C1 segment of cervical spinal cord (tissue), 14 donors: ENCODE measurements at regions not wholly inside any gene's neighbourhood (a gene's known extent, or its start where the extent isn't known, plus 50 kb on each side); places are given as distances from the start of the nearest gene placed in this dataset.

ENCODE experiments used
- DNase-seq, 14 donors: peaks; one replicate each; lab custom pipeline; 2025; lab: John Stamatoyannopoulos, UW

GRCh38 chr6:165956874-165957273, 210.8 kb downstream of the TBXT start:
- no peak for DNase-seq

DNA sequence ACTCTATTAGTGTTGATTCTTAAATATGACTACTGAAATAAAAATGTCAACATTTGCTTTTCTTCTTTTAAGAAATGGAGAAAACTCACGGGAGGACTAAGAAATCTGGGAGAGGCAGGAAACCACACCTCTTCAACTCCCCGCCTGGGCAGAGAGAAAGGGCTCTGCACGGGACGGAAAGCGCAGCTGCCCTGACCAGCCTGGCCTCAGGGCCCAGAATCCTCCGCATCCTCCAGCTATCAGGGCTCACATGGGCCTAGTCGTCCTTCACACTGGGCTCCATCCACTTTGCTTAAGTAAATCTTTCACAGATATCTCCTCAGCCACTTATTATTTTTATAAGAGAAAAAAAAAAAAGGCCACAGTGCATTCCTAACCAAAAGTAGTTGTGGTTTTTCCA, 215.1 kb downstream of the TBXT start:
- DNase-seq = no peak

DNA sequence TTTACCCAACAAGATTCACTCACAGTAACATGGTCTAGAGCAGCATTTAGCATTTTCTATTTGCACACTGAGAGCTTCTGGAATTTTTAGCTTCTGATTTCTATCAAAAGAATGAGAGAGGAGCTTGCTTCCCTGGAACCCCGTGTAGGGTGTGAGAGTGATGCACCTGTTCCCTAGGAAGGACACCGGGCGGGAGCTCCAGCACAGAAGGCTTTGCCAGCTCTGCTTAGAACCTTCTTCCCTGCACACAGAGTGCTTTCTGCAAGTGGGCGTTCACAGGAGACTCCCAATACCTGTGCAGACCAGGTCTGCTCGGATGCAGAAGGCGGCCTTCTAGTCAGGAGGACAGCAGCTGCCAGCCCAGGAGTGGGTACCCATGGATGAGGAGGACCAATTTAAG, 217.3 kb downstream of the TBXT start:
- DNase-seq = peak in 2 of 14 donors; percentile 7 to 90

GRCh38 chr6:165949324-165949723, 218.3 kb downstream of the TBXT start:
- DNase-seq = no peak

- DNase-seq = no peak
Observed at GRCh38 chr6:165944002-165944466, 223.6 kb downstream of the TBXT start.

DNA sequence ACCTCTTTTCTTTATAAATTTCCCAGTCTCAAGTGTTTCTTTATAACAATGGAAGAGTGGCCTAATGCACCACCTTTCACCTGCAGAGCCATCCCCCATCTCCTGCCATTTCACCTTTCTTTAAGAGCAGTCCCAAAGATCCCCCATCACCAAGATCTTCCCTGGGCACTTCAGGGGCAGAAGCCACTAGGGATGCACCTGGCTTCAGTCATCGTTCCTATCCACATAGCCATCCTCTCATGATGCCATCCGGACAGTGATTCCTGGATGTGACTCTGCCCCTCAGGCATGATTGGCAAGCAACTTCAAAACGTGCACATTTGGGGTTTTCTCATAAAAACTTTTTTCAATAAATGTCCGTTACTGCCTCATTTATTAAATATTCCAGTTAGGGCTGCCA, 225.9 kb downstream of the TBXT start:
- DNase-seq = no peak

DNA sequence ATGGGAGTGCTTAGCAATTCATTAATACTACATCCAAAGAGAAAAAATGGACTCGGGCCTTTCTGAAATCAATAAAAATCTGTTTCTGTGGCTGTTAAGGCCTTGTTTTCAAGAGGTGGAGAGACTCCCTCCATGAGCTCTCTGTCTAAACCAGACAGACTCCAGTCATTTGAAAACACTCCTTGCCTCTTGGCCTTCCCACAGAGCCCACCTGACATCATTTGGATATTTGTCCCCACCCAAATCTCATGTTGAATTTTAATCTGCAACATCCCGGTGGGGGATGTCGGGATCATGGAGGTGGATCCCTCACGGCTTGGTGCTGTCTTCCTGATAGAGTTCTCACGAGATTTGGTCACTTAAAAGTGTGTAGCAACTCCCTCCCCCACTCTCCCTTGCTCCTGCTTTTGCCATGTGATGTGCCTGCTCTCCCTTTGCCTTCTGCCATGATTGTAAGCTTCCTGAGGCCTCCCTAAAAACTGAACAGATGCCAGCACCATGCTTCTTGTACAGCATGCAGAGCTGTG, 226.3 kb downstream of the TBXT start:
- DNase-seq = no peak

GRCh38 chr6:165940366-165940765, 227.3 kb downstream of the TBXT start:
- no peak for DNase-seq

DNA sequence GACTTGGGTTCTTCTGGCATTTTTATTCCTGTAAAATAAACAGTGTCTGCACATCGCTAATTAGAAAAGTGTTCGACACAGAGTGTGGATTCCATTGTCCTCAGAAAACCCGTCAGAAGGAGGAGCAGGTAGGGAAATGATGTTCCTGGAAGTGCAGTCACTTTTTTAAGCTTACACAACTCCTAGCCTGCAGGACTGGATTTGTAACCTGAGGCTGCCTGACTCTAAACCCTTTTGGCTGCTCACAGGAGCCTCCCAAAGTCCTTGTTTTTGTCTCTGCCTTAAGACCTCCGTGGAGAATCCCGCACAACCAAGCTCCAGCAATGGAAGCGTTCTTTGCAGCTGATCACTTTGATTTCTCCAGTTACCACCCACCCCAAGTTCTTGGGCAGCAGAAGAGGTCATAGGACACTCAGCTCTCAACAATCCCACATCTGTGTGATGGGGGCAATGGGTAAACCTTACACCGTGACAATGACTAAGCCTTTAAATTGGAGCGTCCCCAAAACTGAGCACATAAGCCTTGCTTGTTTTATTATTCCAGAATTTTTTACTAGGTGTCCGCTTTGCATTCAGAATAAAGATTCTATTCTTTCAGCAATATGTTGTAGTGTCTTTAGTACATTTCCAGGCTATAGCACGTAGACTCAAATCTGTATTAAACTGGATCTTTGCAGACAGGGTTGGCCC, 227.9 kb downstream of the TBXT start:
- no peak for DNase-seq

DNA sequence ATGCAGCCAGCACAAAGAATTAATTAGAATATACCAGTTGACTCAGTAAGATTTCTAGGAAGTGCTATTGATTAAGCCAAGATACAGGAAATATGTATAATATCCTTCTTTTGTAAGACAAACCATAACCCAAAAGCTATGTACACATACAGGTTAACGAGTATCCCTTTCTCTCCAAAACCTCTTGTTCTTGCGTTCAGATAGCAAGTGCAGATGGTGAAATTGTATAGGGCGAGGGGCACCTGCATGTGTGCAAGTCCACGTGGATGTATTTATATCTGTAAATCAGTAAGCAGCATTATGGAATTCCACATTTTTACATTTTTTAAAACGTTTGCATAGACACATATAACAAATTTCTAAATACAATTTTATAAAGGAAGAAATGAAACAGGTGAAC, 228.6 kb downstream of the TBXT start:
- DNase-seq = no peak

DNA sequence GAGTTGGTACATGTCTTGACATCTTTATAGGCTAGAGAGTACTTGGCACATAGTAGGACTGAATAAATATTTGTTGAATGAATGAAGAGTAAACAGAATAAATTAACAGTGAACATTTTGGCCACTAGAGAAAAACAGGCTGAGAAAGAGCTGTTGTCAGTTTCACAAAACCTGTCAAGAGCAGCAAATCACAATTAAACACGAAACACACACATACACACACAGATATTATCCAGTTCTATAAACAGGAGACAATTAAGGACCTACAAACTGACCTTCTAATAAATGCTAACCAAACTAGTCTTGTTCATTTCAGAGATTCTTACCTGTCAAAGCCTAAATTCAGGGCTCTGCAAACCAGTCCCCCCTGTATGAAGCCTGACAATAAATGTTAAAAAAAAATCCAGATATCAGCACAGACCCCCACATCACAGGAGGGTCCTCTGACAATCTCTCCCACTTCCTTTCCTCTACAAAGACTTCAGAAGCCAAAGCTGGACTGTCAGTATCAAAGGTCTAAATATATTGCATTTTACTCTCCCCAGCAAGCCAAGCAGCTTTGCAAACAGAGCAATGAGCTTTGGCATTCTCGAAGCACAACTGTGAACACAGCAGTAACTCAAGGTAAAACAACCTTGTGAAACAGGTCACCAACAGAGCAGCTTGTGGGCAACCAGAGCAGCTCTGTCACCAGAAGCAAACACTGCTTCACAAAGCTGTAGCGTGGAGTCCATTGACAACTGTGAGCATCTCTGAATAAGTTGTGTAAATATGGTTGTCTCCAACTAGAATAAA, 229.9 kb downstream of the TBXT start:
- DNase-seq = no peak

DNA sequence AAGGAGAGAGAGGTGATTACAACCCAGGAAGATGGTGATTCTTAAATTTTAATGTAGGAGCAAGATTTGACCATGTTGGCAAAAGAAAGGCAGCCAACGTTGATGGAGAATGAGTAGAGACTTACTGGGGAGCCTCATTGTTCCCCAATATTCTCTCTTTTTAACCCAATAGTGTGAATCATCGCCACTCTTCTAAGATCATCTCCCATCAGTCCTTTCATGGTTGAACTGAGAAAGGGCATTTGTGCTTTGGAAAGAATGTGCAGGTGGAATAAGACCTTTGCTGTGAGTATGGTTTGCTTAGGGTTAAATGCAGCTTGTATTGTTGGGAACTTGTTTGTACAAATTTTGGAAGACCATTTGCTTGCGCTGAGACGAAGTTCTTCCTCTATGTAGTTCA, 231.0 kb downstream of the TBXT start:
- DNase-seq = no peak

- DNase-seq = no peak
Observed at GRCh38 chr6:165936096-165936495, 231.6 kb downstream of the TBXT start.

DNA sequence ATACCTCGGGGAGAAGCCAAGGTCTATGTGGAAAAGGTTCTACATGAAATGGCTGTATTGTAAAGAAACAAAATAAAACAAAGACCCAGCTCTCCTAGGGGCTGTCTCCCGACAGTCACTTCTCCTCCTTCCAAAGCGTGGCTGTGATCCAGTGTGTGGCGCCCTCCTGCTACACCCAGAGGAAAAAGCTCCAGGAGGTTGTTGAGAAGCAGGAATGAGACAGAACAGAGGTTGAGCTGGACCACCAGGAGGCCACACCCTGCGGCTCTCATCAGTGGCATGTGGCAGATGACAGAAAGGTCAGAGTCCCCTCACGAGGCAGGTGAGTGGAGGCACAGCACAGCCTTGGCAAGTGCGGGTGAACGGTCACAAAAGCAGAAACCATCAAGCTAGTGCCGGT, 236.0 kb downstream of the TBXT start:
- no peak for DNase-seq

GRCh38 chr6:165930668-165931214, 236.9 kb downstream of the TBXT start:
- DNase-seq = no peak

DNA sequence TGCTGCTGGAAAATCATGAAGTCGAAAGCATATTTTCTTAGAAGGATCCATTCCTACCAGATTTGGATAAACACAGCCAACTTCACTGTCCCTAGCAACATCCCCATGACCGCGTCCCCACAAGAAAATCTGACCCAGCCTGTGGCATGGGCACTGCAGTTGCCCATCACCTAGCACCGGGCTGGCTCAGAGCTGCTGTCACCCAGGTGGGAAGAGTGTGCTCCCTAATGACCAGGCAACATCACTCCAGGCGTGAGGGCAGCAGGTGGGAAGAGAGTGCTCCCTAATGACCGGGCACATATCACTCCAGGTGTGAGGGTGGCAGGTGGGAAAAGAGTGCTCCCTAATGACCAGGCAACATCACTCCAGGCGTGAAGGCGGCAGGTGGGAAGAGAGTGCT, 238.0 kb downstream of the TBXT start:
- no peak for DNase-seq

DNA sequence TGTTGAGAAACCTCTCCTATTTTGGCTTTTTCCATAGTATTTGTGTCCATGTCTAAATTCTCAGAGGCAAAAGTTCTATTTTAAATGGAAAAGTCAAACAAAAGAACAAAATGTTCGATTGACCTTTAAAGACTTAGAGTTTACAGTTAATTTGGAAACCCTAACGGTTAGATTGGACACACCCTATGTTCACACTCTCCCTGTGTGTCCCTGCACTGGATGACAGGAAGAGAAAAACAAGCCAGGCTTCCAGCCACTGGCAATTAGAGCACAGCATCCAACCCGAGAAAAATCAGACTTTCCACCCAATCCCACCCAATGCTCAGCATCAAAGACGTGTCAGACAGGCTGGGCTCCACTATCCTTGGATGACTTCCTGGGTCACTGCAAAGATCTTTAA, 241.3 kb downstream of the TBXT start:
- no peak for DNase-seq

DNA sequence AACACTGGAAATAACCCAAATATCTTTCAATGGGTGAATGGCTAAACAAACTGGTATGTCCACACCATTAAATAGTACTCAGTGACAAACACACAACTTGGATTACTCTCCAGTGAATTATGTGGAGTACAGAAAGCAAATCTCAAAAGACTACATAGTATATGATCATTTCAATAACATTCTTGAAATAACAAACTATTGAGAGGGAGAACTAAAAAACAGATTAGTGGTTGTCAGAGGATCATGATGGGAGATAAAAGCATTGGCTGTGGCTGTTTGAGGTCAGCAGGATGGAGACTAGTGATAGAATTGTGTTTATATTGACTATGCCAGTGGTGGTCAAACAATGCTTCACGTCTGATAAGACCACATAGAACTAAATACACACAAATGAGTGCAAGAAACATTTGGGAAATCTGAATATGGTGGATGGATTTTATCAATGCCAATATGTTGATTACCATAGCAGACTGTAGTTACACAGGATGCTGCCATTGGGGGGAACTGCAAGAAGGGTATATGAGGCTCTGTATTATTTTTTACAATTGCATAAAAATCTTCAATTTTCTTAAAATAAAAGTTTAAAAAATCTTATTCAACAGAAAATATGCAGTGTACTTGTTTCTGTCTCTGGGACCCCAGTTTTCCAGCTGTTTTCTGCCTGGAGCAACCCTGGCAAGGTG, 242.0 kb downstream of the TBXT start:
- DNase-seq = no peak

GRCh38 chr6:165922309-165922794, 245.3 kb downstream of the TBXT start:
- peak in 1 of 14 donors; percentile 21 for DNase-seq

- DNase-seq = no peak
Observed at GRCh38 chr6:165920896-165921671, 246.6 kb downstream of the TBXT start.

GRCh38 chr6:165917576-165917975, 250.1 kb downstream of the TBXT start:
- no peak for DNase-seq
